Activated gamma-delta T cell (primary cell): ENCODE measurements at regions not wholly inside any gene's neighbourhood (a gene's known extent, or its start where the extent isn't known, plus 50 kb on each side); places are given as distances from the start of the nearest gene placed in this dataset.
"Not testable (repeated sequence)": the region's sequence is repeated elsewhere in the genome, so short reads cannot be mapped to it uniquely, and the experiment has no call there.

ENCODE experiments used
- DNase-seq: peaks from one replicate; lab custom pipeline; 2025; lab: John Stamatoyannopoulos, UW

DNA sequence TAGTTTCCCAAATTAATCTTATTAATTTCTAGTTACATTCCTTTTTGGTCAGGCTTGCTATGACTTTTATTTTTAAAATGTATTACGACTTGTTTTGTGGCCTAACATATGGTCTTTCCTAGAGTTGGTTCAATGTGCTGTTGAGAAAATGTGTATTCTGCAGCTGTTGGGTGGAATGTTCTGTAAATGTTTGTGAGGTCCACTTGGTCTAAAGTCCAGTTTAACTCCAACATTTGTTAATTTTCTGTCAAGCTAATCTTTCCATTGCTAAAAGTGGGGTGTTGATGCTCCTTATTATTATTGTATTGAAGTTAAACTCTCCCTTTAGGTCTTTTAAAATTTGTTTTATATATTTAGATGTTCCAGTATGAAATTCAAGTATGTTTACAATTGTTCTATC is 1010.8 kb upstream of the EDIL3 start:
- no peak for DNase-seq

DNA sequence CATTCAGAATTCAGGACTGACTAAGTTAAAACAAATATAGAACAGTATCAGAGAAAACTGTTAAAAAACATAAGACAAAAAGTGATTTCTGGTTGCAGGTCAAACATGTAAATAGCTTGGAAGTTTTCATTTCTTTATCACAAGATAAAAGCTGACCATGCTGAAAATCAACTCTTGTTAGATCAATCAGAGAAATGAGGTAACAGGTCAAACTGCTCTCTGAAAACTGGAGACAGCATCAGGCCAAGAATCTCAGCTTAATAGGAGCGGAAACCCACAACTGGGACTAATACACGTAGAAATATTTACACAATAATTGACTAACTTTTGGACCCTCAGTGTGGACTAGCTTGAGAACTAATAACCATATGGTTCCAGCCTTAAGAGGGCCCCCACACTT is 1012.8 kb upstream of the EDIL3 start:
- DNase-seq: no peak

DNA sequence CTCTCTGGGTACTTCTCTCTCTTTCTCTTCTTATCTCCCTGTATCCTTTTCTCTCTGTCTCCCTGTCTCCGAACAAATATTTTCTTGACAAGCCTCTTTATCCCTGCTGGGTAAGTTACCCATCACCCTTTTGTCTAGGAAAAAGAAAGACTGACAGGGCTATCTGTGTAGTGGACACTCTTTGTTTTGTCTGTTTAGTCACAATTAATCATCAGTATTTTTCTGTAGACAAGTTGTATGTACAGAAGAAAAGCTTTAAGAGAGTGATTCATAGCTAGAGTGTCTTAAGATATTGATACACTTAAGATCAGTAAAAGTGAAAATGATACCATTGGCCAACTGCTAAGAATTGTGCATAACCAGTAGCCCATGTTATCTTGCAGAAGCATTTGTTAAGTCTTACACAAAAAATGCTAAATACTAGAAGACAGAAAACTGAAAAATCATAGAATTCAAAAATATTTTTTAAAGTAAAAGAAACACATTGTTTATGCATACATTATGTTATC is 1043.8 kb upstream of the EDIL3 start:
- DNase-seq: no peak

DNA sequence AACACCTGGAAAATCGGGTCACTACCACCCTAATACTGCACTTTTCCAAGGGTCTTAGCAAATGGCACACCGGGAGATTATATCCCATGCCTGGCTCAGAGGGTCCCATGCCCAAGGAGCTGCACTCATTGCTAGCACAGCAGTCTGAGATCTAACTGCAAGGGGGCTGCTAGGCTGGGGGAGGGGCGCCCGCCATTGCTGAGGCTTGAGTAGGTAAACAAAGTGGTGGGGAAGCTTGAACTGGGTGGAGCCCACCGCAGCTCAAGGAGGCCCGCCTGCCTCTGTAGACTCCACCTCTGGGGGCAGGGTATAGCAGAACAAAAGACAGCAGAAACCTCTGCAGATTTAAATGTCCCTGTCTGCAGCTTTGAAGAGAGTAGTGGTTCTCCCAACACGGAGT is 1047.0 kb upstream of the EDIL3 start:
- not testable (repeated sequence) for DNase-seq

DNA sequence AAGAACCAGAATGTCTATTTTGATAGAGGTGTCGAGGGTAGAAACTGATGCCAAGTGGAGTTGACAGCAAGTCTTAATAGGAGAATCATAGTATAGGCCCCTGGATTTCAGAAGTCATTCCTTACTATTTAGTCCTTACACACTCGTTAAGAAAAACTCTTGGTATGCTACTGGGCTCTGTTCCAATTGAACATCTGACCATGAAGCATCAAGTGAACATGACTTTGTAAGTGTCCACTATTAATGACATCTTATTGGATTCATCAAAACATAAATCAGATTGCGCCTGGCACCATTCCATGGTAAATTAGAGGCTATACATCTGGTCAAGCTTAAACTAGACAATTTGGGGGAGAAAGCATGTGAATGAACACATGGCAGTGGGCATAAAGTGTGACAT is 1056.5 kb upstream of the EDIL3 start:
- DNase-seq: no peak

DNA sequence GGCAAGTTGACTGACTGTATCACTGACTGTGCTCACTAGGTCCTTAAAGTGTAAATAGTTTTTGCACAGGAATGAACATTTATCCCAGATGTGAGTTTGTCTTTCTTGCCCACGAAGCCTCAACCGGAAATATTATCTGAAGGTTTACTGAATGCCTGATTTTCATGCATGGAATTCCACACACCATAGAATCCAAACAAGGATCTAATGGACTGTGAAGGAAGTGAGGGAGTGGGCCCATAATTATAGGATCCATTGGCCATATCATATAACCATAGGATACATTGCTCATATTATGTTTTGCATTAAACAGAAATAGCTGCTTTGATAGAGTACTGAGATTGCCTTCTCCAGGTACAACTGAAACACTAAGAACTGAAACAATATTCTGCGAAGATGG is 1057.2 kb upstream of the EDIL3 start:
- DNase-seq: no peak

DNA sequence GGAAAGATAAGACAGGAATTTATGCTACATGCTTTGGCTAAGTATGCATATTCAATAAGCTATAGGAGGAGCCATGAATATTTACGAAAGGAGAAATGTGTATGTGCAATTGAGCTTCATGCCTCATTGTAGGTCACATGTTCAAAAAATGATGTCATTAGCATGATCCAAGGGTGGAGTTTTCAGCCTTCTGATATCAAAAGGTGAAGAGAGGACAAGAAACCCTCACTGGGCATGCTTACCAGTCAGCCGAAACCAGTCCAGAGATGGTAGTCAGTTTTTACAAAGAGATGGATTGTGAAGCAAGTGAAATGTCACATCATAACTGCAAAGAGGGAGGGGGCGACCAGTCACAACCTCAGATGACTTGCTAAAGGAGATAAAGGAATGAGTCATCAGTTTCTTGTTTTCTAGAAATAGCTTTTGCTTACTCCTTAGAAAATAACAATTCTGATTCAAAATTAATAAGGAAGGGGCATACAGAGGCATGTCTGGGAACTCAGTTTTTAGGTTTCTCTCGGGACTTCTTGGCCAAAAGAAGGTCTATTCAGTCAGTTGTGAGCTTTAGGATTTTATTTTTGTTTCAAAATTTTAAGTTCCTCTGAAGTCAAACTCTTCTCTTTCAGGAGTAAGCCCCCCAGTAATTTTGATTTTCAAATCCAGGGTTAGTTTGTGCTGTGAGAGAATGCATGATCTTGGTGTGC is 1067.8 kb upstream of the EDIL3 start:
- no peak for DNase-seq

DNA sequence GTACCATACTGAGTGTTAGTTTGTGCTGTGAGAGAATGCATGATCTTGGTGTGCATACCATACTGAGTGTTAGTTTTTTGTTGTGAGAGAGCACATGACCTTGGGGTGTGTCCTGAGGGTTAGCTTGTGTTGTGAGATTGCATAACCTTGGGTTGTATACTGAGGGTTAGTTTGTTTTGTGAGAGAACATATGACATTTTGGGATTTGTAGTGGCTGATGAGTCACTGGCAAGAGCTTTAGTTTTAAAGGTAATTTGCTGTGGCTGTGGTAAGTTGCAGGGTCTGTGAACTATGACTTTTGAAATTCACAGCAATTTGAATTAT is 1068.3 kb upstream of the EDIL3 start:
- no peak for DNase-seq

DNA sequence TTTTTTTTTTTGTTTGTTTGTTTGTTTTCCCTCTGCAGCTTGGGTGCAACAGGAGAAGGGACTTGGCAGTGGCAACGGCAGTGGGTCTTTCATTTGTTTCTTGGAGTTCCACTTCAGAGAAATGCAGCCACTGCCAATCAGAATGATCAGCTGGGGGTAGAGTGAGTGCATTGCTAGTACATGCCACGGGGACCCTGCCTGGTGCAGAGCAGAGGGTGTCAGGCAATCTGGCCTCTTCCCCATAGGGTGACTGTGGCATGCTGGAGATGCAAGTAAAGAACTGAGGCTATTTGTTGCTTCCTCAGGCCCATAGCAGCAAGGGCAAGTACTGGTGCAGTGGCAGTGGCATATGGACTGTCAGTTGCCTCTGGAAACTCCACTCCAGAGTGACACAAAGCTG is 1073.6 kb upstream of the EDIL3 start:
- DNase-seq: no peak

DNA sequence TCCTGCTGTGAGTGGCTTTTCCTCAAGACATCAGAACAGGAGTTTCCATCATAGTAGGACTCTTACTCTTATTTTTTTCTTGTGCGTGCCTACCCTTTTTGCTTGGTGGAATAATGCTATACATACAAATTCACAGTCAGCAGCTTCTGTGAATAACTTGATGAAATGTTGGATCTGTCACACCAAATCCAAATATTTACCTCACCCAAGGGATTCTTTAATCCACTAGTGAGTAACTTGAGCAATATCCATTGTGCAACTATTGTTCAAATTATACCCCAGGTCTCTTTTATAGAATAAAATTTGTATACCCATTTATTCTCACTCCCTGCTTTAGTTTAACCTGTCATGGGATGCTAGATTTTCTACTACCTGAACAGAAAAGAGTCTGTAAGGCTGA is 1078.3 kb upstream of the EDIL3 start:
- DNase-seq: no peak

DNA sequence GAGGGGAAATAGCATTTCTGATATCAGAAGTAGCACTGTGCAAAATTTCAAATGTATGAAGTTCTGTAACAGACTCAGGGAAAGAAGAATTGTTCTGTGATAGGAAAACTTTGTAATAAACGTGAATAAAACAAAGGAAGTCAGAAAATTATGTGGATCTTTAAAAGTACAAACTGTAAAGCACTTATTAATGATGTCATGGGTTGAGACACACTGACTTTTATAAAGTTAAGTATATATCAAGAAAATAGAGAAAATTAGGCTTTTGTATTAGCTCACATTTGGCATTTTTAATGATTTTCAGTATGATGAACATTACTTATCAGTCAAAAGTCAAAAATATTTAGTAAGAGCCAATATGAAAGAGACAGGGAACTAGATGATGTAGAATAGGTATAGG is 1081.7 kb upstream of the EDIL3 start:
- DNase-seq: no peak

DNA sequence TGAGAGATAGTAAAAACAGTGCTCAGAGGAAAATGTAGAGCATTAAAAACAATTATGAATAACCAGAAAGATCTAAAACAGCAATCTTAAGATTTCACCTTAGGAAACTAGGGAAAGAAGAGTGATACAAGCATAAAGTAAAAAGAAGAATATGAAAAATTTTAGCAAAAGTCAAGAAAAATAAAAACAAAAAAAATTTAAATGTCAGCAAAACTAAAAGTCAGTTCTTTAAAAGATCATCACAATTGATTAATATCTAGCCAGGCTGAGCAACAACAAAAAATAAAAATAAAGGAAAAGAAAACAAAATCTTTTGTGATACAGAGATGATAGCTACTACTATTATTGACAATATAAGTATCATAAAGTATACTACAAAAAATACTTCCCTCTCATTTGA is 1088.1 kb upstream of the EDIL3 start:
- no peak for DNase-seq

DNA sequence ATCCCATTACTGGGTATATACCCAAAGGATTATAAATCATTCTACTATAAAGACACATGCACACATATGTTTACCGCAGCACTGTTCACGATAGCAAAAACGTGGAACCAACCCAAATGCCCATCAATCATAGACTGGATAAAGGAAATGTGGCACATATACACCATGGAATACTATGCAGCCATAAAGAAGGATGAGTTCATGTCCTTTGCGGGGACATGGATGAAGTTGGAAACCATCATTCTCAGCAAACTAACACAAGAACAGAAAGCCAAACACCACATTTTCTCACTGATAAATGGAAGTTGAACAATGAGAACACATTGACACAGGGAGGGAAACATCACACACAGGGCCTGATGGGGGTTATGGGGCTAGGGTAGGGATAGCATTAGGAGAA is 1090.5 kb upstream of the EDIL3 start:
- not testable (repeated sequence) for DNase-seq

DNA sequence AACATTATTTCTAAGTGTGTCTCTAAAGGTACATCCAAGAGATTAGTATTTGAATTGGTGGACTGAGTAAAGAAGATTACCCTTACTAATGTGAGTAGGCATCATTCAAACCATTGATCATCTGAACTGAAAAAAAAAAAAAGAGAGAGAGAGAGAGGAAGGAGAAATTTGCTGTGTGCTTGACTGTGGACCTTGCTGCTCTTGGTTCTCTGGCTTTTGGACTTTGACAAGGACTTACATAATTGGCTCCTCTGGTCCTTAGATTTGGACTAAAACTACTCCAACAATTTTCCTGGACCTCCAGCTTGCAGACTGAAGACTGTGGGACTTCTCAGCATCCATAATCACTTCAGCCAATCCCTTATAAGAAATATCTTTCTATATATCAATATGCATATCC is 1091.9 kb upstream of the EDIL3 start:
- no peak for DNase-seq

DNA sequence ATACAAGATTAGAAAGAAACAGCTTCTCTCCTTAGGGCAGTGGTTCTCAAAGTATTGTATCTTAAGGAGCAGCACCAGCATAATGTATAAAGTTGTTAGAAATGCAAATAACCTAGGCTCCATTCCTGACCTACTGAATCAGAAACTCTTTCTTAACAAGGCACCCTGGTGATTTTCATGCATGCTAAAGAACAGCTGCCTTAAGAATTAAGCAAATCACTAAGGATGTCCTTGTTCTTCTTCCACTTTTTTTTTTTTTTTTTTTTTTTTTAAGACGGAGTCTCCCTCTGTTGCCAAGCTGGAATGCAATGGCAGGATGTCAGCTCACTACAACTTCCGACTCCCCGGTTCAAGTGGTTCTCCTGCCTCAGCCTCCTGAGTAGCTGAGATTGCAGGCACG is 1095.2 kb upstream of the EDIL3 start:
- DNase-seq: no peak

DNA sequence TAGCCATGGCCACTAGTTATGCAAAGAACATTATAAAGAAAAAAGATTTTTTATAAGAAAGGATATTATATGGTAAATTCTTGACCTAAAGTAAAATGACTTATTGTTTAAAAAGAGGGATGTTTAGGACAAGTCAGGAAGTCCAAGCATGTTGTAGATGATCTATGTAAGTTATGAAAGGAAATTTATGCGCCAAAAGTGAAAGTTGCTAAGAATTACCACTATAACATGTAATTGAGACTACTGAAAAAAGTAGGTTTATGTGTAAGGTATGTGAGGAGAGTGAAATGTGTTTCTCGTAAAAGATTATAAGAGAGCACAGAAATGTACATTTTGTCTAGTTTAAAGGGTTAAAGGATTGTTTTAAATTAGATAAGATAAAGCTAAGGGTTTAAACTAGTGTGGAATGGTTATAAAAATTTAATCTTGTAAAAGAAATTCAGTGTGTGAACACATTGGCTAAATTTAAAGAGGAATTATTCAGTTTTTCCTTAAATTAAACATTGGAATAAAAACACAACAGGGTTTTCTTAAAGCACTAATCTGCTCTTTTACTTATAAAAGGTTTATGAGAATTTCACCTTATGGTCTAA is 1100.4 kb upstream of the EDIL3 start:
- DNase-seq: no peak

DNA sequence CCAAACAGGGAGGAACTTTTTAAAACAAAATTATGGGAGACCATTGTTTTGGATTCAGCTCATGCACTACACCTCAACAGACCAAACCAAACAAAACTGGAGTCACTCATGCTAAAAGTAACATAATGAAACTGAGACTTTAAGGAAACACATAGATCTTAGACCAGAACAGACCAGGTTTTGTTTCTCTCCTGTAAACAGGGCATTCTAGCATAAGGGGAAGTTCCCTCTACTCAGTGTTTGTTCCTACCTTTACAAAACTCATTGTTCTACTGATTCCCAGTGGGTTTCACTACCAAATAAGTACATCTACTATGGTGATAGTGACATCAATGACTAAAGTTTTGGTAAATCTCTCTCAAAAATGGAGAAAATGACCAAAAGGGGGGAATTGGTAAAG is 1103.6 kb upstream of the EDIL3 start:
- no peak for DNase-seq

DNA sequence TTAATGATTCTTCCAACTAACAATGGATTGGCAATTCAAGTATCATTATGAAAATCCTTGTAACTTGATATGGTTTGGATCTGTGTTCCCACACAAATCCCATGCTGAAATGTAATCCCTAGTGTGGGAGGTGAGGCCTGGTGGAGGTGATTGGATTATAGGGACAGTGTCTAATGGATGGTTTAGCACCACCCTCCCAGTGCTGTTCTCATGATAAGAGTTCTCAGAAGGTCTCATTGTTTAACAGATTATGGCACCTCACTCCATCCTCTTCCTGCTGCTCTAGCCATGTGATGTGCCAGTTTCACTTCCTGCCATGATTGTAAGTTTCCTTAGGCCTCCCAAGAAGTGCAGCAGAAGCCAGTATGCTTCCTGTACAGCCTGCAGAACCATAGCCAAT is 1116.2 kb upstream of the EDIL3 start:
- no peak for DNase-seq

DNA sequence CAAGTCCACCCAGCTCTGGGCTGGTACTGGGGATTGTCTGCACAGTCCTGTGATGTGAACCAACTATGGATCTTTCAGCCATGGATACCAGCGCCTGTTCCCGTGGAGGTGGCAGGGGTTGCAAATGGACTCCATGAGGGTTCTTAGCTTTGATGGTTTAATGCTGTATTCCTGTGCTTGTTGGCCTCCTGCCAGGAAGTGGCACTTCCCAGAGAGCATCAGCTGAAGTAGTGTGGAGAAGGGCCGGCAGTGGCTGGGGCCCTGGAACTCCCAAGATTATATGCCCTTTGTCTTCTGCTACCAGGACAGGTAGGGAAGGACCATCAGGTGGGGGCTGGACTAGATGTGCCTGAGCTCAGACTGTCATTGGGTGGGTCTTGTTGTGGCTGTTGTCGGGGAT is 1104.8 kb upstream of the COX7C start:
- no peak for DNase-seq

DNA sequence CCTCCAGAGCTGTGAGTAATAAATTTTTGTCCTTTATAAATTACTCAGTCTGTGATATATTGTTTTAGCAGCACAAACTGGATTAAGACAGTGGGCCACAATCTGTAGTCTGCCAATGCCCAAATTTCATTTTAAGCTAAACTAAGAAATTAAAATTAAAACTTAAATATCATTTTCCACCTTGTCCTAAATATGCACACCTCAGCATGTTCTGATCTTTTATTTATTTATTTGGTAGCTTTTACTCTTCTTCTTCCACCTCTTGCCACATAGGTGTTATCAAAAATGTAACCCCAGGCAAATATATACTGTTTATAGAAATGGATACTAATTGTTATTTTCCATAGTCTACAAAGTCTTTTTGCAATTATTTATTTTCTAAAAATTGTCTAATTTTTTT is 1102.2 kb upstream of the COX7C start:
- no peak for DNase-seq

DNA sequence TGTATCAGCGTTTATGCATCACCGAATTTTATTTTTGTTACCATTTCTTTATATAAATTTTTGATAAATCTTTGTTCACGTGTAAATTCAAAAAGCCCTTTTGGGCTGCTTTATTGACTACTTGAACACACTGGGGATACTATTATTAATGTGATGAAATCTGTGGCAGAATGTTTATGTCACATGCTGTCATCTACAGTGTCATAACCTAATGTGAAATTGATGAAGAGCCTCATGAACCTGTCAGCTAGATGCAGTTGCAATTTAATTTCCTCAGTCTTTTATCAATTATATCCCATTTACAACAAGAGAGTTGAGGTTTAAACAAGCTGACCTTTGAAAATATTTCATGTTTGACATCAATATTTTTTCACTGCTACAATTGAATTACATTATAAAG is 1100.4 kb upstream of the COX7C start:
- no peak for DNase-seq

DNA sequence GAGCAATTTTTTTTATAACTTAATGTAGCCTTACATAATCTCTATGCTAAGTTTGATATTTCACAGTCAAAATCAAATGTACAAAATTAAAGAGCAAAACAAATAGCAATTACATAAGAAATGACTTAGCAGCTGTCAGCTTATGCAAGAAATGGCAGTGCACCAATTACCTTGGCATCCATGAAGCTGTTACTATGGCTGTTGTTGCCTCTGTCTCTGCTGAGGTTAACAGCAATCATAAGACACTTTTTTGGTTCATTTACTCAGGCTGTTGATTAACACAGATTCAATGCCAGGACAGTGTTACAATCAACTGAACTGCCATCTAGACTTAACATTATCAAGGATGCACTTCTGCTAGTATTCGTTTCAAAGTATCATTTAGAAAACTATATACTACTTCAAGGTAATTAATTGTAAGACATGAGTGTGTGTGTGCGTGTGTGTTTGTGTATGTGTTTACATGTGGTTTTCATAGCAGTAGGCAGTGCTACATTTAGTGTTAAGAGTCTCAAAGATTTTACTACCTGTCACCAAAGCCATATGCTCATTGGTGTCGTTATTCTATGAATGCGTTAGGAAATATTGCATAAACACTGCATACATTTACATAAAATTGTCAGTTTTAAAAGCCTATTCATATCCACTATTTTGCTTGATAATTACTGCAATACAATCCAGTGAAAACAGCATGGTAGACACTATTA is 1084.2 kb upstream of the COX7C start:
- no peak for DNase-seq

DNA sequence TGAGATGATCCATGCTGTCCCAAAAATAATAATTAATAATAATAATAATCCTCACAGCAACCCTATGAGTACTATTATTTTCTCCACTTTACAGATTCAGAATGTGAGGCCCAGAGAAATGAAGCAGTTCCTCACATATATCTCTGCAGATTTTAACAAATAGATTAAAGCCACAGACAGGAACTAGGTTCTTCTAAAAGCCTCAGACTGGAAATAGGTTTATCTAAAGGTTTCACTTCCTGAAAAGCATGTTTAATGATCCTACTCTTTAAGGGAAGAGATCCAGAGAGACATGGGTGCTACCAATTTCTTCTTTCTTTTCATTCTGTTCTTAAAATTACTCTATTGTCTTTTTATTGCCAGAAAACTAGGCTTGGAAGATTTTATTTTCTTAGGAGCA is 1079.4 kb upstream of the COX7C start:
- DNase-seq: no peak

DNA sequence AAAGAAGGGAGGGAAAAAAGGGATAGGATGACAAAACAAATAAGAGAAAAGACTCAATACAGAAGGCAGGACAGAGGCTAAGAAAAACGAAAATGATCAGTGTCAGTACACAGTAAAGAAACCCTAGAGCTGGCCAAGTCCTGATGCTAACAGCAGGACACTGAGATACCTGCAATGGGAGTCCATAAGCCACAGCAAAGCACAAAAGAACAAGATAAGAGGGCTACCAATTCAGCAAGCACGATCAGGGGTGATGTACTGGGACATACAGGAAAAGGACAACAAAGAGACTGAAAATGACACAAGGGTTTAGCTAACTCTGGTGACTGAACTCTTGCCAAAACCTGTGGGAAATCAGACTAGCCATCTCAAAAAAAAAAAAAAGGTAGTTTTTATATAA is 1072.6 kb upstream of the COX7C start:
- DNase-seq: no peak
